H9 (cell line): ENCODE measurements at regions not wholly inside any gene's neighbourhood (a gene's known extent, or its start where the extent isn't known, plus 50 kb on each side); places are given as distances from the start of the nearest gene placed in this dataset.
A peak's percentile ranks its signal among the peaks of the same experiment; 100 is the strongest.

Source experiments
- DNase-seq: peaks from one replicate; pipeline ENCODE4 v3.0.0-alpha.2; 2017
- H2AFZ ChIP-seq: one replicate; pipeline ENCODE4 v1.6.1; 2013; ENCODE audit warnings: mild to moderate bottlenecking, low read length, control low read depth, moderate library complexity
- H2AK5ac ChIP-seq: 2 replicates; pipeline ENCODE4 v1.6.1; 2013; ENCODE audit warnings: low read length, control low read depth, mixed read lengths; ENCODE audit not compliant: insufficient read length
- H2BK120ac ChIP-seq: one replicate; pipeline ENCODE4 v1.6.1; 2013; ENCODE audit warnings: low read depth, mild to moderate bottlenecking, low read length, control low read depth, inconsistent platforms; ENCODE audit not compliant: poor library complexity, severe bottlenecking
- H2BK12ac ChIP-seq: 2 replicates; pipeline ENCODE4 v1.6.1; 2013; ENCODE audit warnings: low read length, control low read depth, mixed read lengths, low read depth; ENCODE audit not compliant: insufficient read length
- H2BK15ac ChIP-seq: 2 replicates; pipeline ENCODE4 v1.6.1; 2013; ENCODE audit warnings: low read depth, low read length, control low read depth
- H2BK20ac ChIP-seq: one replicate; pipeline ENCODE4 v1.6.1; 2013; ENCODE audit warnings: low read depth, mild to moderate bottlenecking, low read length, control low read depth, inconsistent platforms; ENCODE audit not compliant: poor library complexity, severe bottlenecking
- H2BK5ac ChIP-seq: 2 replicates; pipeline ENCODE4 v1.6.1; 2013; ENCODE audit warnings: low read length, control low read depth, mixed read lengths; ENCODE audit not compliant: insufficient read length
- H3K14ac ChIP-seq: 2 replicates; pipeline ENCODE4 v1.6.1; 2013; ENCODE audit warnings: low read length, control low read depth; ENCODE audit not compliant: insufficient read depth
- H3K18ac ChIP-seq: 2 replicates; pipeline ENCODE4 v1.6.1; 2013; ENCODE audit warnings: low read depth, mild to moderate bottlenecking, mixed read lengths, low read length, control low read depth; ENCODE audit not compliant: insufficient read length
- H3K23ac ChIP-seq: 2 replicates; pipeline ENCODE4 v1.6.1; 2013; ENCODE audit warnings: low read length, control low read depth, mixed read lengths, low read depth; ENCODE audit not compliant: insufficient read length
- H3K23me2 ChIP-seq: 2 replicates; pipeline ENCODE4 v1.6.1; 2013; ENCODE audit warnings: low read depth, mild to moderate bottlenecking, mixed read lengths, low read length, control low read depth; ENCODE audit not compliant: insufficient read length, poor library complexity, severe bottlenecking
- H3K27ac ChIP-seq: 2 replicates; pipeline ENCODE4 v1.5.1; 2013; ENCODE audit warnings: low read length, control low read depth, mixed read lengths, low read depth; ENCODE audit not compliant: insufficient read length
- H3K27me3 ChIP-seq: 2 replicates; pipeline ENCODE4 v1.6.1; 2013; ENCODE audit warnings: low read length, control low read depth, inconsistent platforms; ENCODE audit not compliant: insufficient read depth
- H3K4ac ChIP-seq: 2 replicates; pipeline ENCODE4 v1.6.1; 2013; ENCODE audit warnings: low read depth, mild to moderate bottlenecking, control low read depth, inconsistent platforms, low read length, moderate library complexity
- H3K4me1 ChIP-seq: 2 replicates; pipeline ENCODE4 v1.6.1; 2013; ENCODE audit warnings: low read length, control low read depth, inconsistent platforms; ENCODE audit not compliant: insufficient read depth
- H3K4me2 ChIP-seq: 2 replicates; pipeline ENCODE4 v1.6.1; 2013; ENCODE audit warnings: low read length, control low read depth, mixed read lengths; ENCODE audit not compliant: insufficient read length, insufficient read depth
- H3K56ac ChIP-seq: 2 replicates; pipeline ENCODE4 v1.6.1; 2013; ENCODE audit warnings: low read depth, mild to moderate bottlenecking, mixed read lengths, low read length, control low read depth; ENCODE audit not compliant: insufficient read length
- H3K79me1 ChIP-seq: 2 replicates; pipeline ENCODE4 v1.6.1; 2013; ENCODE audit warnings: low read depth, mild to moderate bottlenecking, moderate library complexity, low read length, control low read depth, inconsistent platforms; ENCODE audit not compliant: insufficient read depth, poor library complexity, severe bottlenecking
- H3K79me2 ChIP-seq: 2 replicates; pipeline ENCODE4 v1.6.1; 2013; ENCODE audit warnings: low read length, control low read depth, inconsistent platforms; ENCODE audit not compliant: insufficient read depth
- H3K9ac ChIP-seq: 2 replicates; pipeline ENCODE4 v1.6.1; 2013; ENCODE audit warnings: low read length, control low read depth, mixed read lengths; ENCODE audit not compliant: insufficient read length; ENCODE audit errors: extremely low read depth
- H3K9me3 ChIP-seq: one replicate; pipeline ENCODE4 v1.6.1; 2013; ENCODE audit warnings: low read depth, low read length, inconsistent platforms; ENCODE audit not compliant: control insufficient read depth
- H3T11ph ChIP-seq: one replicate; pipeline ENCODE4 v1.6.1; 2013; ENCODE audit warnings: mild to moderate bottlenecking, low read length, control low read depth, inconsistent platforms
- H4K20me1 ChIP-seq: one replicate; pipeline ENCODE4 v1.6.1; 2013; ENCODE audit not compliant: control insufficient read depth, insufficient read length, insufficient read depth
- H4K5ac ChIP-seq: 2 replicates; pipeline ENCODE4 v1.6.1; 2013; ENCODE audit warnings: low read depth, mild to moderate bottlenecking, mixed read lengths, low read length, control low read depth; ENCODE audit not compliant: insufficient read length
- H4K8ac ChIP-seq: replicated peaks from 2 replicates; pipeline ENCODE4 v1.6.1; 2013; ENCODE audit warnings: low read length, control low read depth, mixed read lengths, low read depth; ENCODE audit not compliant: insufficient read length
- H4K91ac ChIP-seq: 2 replicates; pipeline ENCODE4 v1.6.1; 2013; ENCODE audit warnings: low read depth, mild to moderate bottlenecking, moderate library complexity, mixed read lengths, low read length, control low read depth; ENCODE audit not compliant: insufficient read length
- H3K27ac Mint-ChIP-seq, 3 experiments: 2 replicates in 2 of 3; 3 replicates in 1 of 3; pipeline ENCODE4 v1.8.0; 2020 to 2021; ENCODE audit warnings: mixed read lengths in 3 of 3, mild to moderate bottlenecking in 1 of 3, moderate library complexity in 1 of 3
- H3K27me3 Mint-ChIP-seq: 2 replicates; pipeline ENCODE4 v1.8.0; 2021; ENCODE audit warnings: low read depth, mild to moderate bottlenecking, moderate library complexity, mixed read lengths
- H3K36me3 Mint-ChIP-seq, 3 experiments: 2 replicates in 2 of 3; 3 replicates in 1 of 3; pipeline ENCODE4 v1.8.0; 2020 to 2021; ENCODE audit warnings: low read depth in 3 of 3, mixed read lengths in 3 of 3; ENCODE audit not compliant: insufficient read depth in 1 of 3
- H3K4me1 Mint-ChIP-seq, 2 experiments: 2 replicates each; pipeline ENCODE4 v1.8.0; 2020; ENCODE audit warnings: mixed read lengths in 2 of 2
- H3K4me3 Mint-ChIP-seq, 2 experiments: 2 replicates in 1 of 2; 3 replicates in 1 of 2; pipeline ENCODE4 v1.8.0; 2020 to 2021; ENCODE audit warnings: mild to moderate bottlenecking in 2 of 2, mixed read lengths in 2 of 2, moderate library complexity in 1 of 2
- H3K9me3 Mint-ChIP-seq, 2 experiments: 2 replicates in 1 of 2; 3 replicates in 1 of 2; pipeline ENCODE4 v1.8.0; 2020; ENCODE audit warnings: mild to moderate bottlenecking in 2 of 2, mixed read lengths in 2 of 2, moderate library complexity in 1 of 2
- WGBS: extraction: QIAGEN DNeasy Blood & Tissue Kit; methylation state at CpG from one replicate; pipeline ENCODE4 v1.1.7; 2013; ENCODE audit warnings: missing lambda C conversion rate, low lambda C conversion rate, mixed read lengths; ENCODE audit not compliant: insufficient read length; ENCODE audit errors: extremely low coverage; 5-methylcytosine and 5-hydroxymethylcytosine counted together
- TF ChIP-seq, protein P1 (sequence below): fragments of 200-600 bp; sonication (generic); conservative IDR thresholded peaks from 3 replicates; pipeline ENCODE4 v1.8.0; 2021; ENCODE audit warnings: antibody characterized with exemption, mild to moderate bottlenecking

DNA sequence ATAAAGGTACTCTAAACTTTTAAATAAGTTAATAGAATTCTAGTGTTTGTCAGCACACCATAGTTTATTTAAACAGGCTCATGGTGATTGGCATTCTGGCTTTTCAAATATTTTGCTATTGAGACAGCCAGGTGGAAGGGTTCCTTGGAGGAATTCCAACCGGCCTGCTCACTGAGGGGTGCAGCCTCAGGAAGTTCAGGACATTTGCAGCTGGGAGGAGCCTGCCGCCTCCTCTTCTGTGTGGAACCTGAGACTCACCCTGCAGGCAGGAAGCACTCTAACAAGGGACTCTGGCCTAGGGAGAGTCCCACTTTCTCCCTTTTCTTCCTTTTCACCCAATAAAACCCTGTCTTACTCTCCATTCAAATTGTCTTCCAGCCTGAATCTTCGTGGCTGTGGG, 1328.0 kb downstream of the FSTL5 start:
- H3K79me1 ChIP-seq, result no peaks in the 10 kb centered on the region
- H2BK5ac ChIP-seq, result no peak overlapping the region
- no peak overlapping the region for H2AK5ac ChIP-seq
- no peak overlapping the region for H3K18ac ChIP-seq
- H3K4me1 ChIP-seq, result no peaks in the 10 kb centered on the region
- H3K9me3 ChIP-seq, result no peaks in the 10 kb centered on the region
- H3K27ac ChIP-seq, result no peak overlapping the region
- H3K23me2 ChIP-seq, result no peaks in the 10 kb centered on the region
- H3K56ac ChIP-seq, result no peak overlapping the region
- Mint-ChIP-seq H3K27me3 (no peaks in the 10 kb centered on the region), H3K4me1 (peaks cover 8 to 9% of the 10 kb centered on the region in 2 experiments), H3K4me3 (no peak overlapping the region), H3K36me3 (no peaks in the 10 kb centered on the region), H3K9me3 (no peaks in the 10 kb centered on the region), H3K27ac (peak overlapping the region in 2 of 3 experiments; percentile 77 to 81; a peak in 2 of 7 replicates)
- no peak overlapping the region for H2BK15ac ChIP-seq
- no peak overlapping the region for H2BK120ac ChIP-seq
- no peak overlapping the region for H4K91ac ChIP-seq
- no peak overlapping the region for H2BK12ac ChIP-seq
- H3K9ac ChIP-seq, result no peak overlapping the region
- TF ChIP-seq, protein P1, sequence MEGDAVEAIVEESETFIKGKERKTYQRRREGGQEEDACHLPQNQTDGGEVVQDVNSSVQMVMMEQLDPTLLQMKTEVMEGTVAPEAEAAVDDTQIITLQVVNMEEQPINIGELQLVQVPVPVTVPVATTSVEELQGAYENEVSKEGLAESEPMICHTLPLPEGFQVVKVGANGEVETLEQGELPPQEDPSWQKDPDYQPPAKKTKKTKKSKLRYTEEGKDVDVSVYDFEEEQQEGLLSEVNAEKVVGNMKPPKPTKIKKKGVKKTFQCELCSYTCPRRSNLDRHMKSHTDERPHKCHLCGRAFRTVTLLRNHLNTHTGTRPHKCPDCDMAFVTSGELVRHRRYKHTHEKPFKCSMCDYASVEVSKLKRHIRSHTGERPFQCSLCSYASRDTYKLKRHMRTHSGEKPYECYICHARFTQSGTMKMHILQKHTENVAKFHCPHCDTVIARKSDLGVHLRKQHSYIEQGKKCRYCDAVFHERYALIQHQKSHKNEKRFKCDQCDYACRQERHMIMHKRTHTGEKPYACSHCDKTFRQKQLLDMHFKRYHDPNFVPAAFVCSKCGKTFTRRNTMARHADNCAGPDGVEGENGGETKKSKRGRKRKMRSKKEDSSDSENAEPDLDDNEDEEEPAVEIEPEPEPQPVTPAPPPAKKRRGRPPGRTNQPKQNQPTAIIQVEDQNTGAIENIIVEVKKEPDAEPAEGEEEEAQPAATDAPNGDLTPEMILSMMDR, result peak; percentile 14; the same call in 1 of the 3 replicates
- no peak overlapping the region for H2BK20ac ChIP-seq
- WGBS, result no CpG with 5 or more reads among the region's 3 CpGs
- no peaks in the 10 kb centered on the region for H3K27me3 ChIP-seq
- H4K8ac ChIP-seq, result no peak overlapping the region
- H3T11ph ChIP-seq, result no peak overlapping the region
- no peaks in the 10 kb centered on the region for H3K79me2 ChIP-seq
- H2AFZ ChIP-seq, result peak overlapping the region; percentile 80
- no peak overlapping the region for H4K5ac ChIP-seq
- H3K4ac ChIP-seq, result no peak overlapping the region
- peak; percentile 86 for DNase-seq
- no peak overlapping the region for H3K14ac ChIP-seq
- no peaks in the 10 kb centered on the region for H4K20me1 ChIP-seq
- H3K23ac ChIP-seq, result no peak overlapping the region
- peak overlapping the region; percentile 29 for H3K4me2 ChIP-seq
